H1 (cell line): ENCODE measurements at regions not wholly inside any gene's neighbourhood (a gene's known extent, or its start where the extent isn't known, plus 50 kb on each side); places are given as distances from the start of the nearest gene placed in this dataset.
A peak's percentile ranks its signal among the peaks of the same experiment; 100 is the strongest.

Source experiments
- CTCF ChIA-PET: fragments of 300-600 bp; sonication (Branson Sonifier 250); formaldehyde crosslinking; loops from one replicate; lab custom pipeline; 2021; ENCODE audit not compliant: partially characterized antibody; lab: Charles Lee
- POLR2A ChIA-PET: fragments of 300-600 bp; sonication (Branson Sonifier 250); formaldehyde crosslinking; loops from one replicate; lab custom pipeline; 2021; ENCODE audit warnings: inconsistent platforms; ENCODE audit not compliant: partially characterized antibody; lab: Charles Lee
- DNase-seq, 2 experiments: peaks; one replicate each; pipeline versions ENCODE4 v3.0.0 to v3.0.0-alpha.2; 2010 to 2022; ENCODE audit warnings: low spot score in 2 of 2, low read depth in 1 of 2, mixed read lengths in 1 of 2
- FAIRE-seq: peaks from 2 replicates; lab custom pipeline; 2011; peaks lifted over from hg19 to GRCh38; lab: Jason Lieb, UNC
- H2AFZ ChIP-seq: 2 replicates; pipeline ENCODE4 v1.8.1; 2012; ENCODE audit warnings: low read length, inconsistent platforms
- H2AK5ac ChIP-seq: 2 replicates; pipeline ENCODE4 v1.6.1; 2013; ENCODE audit warnings: low read depth, low read length
- H2BK120ac ChIP-seq: replicated peaks from 2 replicates; pipeline ENCODE3; 2013; ENCODE audit warnings: low read depth, low read length, inconsistent platforms
- H2BK12ac ChIP-seq: 2 replicates; pipeline ENCODE4 v1.6.1; 2013; ENCODE audit warnings: low read depth, low read length
- H2BK15ac ChIP-seq: 2 replicates; pipeline ENCODE4 v1.6.1; 2013; ENCODE audit warnings: low read length
- H2BK20ac ChIP-seq: 2 replicates; pipeline ENCODE4 v1.6.1; 2013; ENCODE audit warnings: low read length
- H2BK5ac ChIP-seq: 2 replicates; pipeline ENCODE4 v1.6.1; 2013; ENCODE audit warnings: low read depth, low read length
- H3K14ac ChIP-seq: 2 replicates; pipeline ENCODE4 v1.6.1; 2013; ENCODE audit warnings: inconsistent platforms; ENCODE audit not compliant: insufficient read length
- H3K18ac ChIP-seq: 2 replicates; pipeline ENCODE4 v1.6.1; 2013; ENCODE audit warnings: low read length; ENCODE audit errors: extremely low read depth
- H3K23ac ChIP-seq: 2 replicates; pipeline ENCODE4 v1.6.1; 2013; ENCODE audit warnings: inconsistent platforms; ENCODE audit not compliant: insufficient read length
- H3K23me2 ChIP-seq: 2 replicates; pipeline ENCODE4 v1.6.1; 2013; ENCODE audit warnings: low read depth, low read length
- H3K27ac ChIP-seq: 2 replicates; pipeline ENCODE4 v1.6.1; 2011; ENCODE audit warnings: low read depth, low read length, inconsistent platforms
- H3K27me3 ChIP-seq, 4 experiments: replicated peaks in 1 of 4; 1 replicate in 1 of 4; 2 replicates in 3 of 4; pipeline versions ENCODE4 v1.6.1 to v1.8.1; 2011 to 2013; ENCODE audit warnings: low read length in 3 of 4, mild to moderate bottlenecking in 3 of 4, inconsistent platforms in 2 of 4, mixed read lengths in 2 of 4, moderate library complexity in 1 of 4; ENCODE audit not compliant: control insufficient read depth in 3 of 4, insufficient read depth in 3 of 4; ENCODE audit errors: extremely low read depth in 1 of 4
- H3K36me3 ChIP-seq, 4 experiments: 2 replicates each; pipeline versions ENCODE4 v1.6.1 to v1.8.1; 2011 to 2013; ENCODE audit warnings: mild to moderate bottlenecking in 4 of 4, low read length in 3 of 4, moderate library complexity in 2 of 4, control low read depth in 1 of 4, inconsistent platforms in 1 of 4; ENCODE audit not compliant: insufficient read depth in 4 of 4, control insufficient read depth in 2 of 4
- H3K4ac ChIP-seq: replicated peaks from 2 replicates; pipeline ENCODE3; 2013; ENCODE audit warnings: low read length, low read depth, mixed read lengths, inconsistent platforms; ENCODE audit not compliant: insufficient read length
- H3K4me1 ChIP-seq, 4 experiments: replicated peaks in 1 of 4; 1 replicate in 1 of 4; 2 replicates in 3 of 4; pipeline versions ENCODE4 v1.6.1 to v1.8.1; 2011 to 2013; ENCODE audit warnings: low read length in 3 of 4, inconsistent platforms in 2 of 4, mixed read lengths in 1 of 4; ENCODE audit not compliant: insufficient read depth in 4 of 4, control insufficient read depth in 3 of 4
- H3K4me2 ChIP-seq, 2 experiments: 2 replicates each; pipeline versions ENCODE4 v1.6.1 to v1.8.1; 2011 to 2013; ENCODE audit warnings: low read depth in 2 of 2, low read length in 2 of 2, control low read depth in 1 of 2, inconsistent platforms in 1 of 2, mild to moderate bottlenecking in 1 of 2; ENCODE audit not compliant: insufficient read depth in 1 of 2
- H3K4me3 ChIP-seq, 4 experiments: fragments of 200-600, 300-600 bp in 1 of 4; sonication (generic), shearing (Covaris generic), sonication (Bioruptor Twin) in 1 of 4; 2 replicates each; pipeline versions ENCODE4 v1.5.1 to v1.8.1; 2011 to 2016; ENCODE audit warnings: low read length in 4 of 4, low read depth in 3 of 4, control low read depth in 2 of 4, inconsistent platforms in 2 of 4, mild to moderate bottlenecking in 2 of 4, mixed read lengths in 1 of 4, moderate library complexity in 1 of 4; ENCODE audit not compliant: insufficient read depth in 2 of 4; ENCODE audit errors: extremely low read depth in 1 of 4
- H3K56ac ChIP-seq: replicated peaks from 2 replicates; pipeline ENCODE3; 2013; ENCODE audit warnings: low read depth, mild to moderate bottlenecking, mixed read lengths, low read length, inconsistent platforms; ENCODE audit not compliant: insufficient read length
- H3K79me1 ChIP-seq: 2 replicates; pipeline ENCODE4 v1.6.1; 2013; ENCODE audit warnings: low read depth, low read length, control low read depth
- H3K79me2 ChIP-seq, 2 experiments: 2 replicates each; pipeline versions ENCODE4 v1.6.1 to v1.8.1; 2012 to 2013; ENCODE audit warnings: low read length in 2 of 2, mild to moderate bottlenecking in 2 of 2, inconsistent platforms in 1 of 2; ENCODE audit not compliant: insufficient read depth in 2 of 2, control insufficient read depth in 1 of 2
- H3K9ac ChIP-seq, 4 experiments: replicated peaks in 1 of 4; 1 replicate in 1 of 4; 2 replicates in 3 of 4; pipeline versions ENCODE4 v1.6.1 to v1.8.1; 2011 to 2013; ENCODE audit warnings: low read depth in 3 of 4, low read length in 3 of 4, control low read depth in 2 of 4, mild to moderate bottlenecking in 2 of 4, moderate library complexity in 2 of 4, inconsistent platforms in 1 of 4; ENCODE audit errors: extremely low read depth in 1 of 4
- H3K9me3 ChIP-seq, 2 experiments: 2 replicates each; pipeline versions ENCODE4 v1.6.1 to v1.8.1; 2012 to 2013; ENCODE audit warnings: mild to moderate bottlenecking in 2 of 2, moderate library complexity in 2 of 2, control low read depth in 1 of 2, inconsistent platforms in 1 of 2, low read depth in 1 of 2, low read length in 1 of 2, mixed read lengths in 1 of 2; ENCODE audit not compliant: insufficient read depth in 2 of 2
- H4K20me1 ChIP-seq, 2 experiments: replicated peaks in 1 of 2; 2 replicates each; pipeline versions ENCODE3 to v1.8.1; 2011 to 2013; ENCODE audit warnings: inconsistent platforms in 2 of 2, low read length in 2 of 2, mild to moderate bottlenecking in 1 of 2; ENCODE audit not compliant: insufficient read depth in 2 of 2, control insufficient read depth in 1 of 2
- H4K5ac ChIP-seq: 2 replicates; pipeline ENCODE4 v1.6.1; 2013; ENCODE audit warnings: low read length, low read depth, mixed read lengths, inconsistent platforms; ENCODE audit not compliant: insufficient read length
- H4K8ac ChIP-seq: 2 replicates; pipeline ENCODE4 v1.8.0; 2013; ENCODE audit warnings: mild to moderate bottlenecking, moderate library complexity, low read length, inconsistent platforms; ENCODE audit not compliant: insufficient read depth; ENCODE audit errors: extremely low read depth
- H4K91ac ChIP-seq: replicated peaks from 2 replicates; pipeline ENCODE3; 2013; ENCODE audit warnings: low read length, mixed read lengths, inconsistent platforms; ENCODE audit not compliant: insufficient read length
- BACH1 ChIP-seq: IDR thresholded peaks from 2 replicates; pipeline ENCODE4 v1.6.1; 2012; ENCODE audit warnings: low read length, improper control_type of control experiment
- CREB1 ChIP-seq: IDR thresholded peaks from 2 replicates; pipeline ENCODE4 v1.6.1; 2012; ENCODE audit warnings: inconsistent platforms
- MAFK ChIP-seq: IDR thresholded peaks from 2 replicates; pipeline ENCODE4 v1.6.1; 2012; ENCODE audit warnings: low read depth, mild to moderate bottlenecking, improper control_type of control experiment, low read length
- PHF8 ChIP-seq: fragments of 200-600 bp; sonication (generic); conservative IDR thresholded peaks from 2 replicates; pipeline ENCODE4 v1.7.1; 2012; ENCODE audit warnings: low read depth, mild to moderate bottlenecking, inconsistent platforms, low read length, moderate library complexity
- TEAD4 ChIP-seq: IDR thresholded peaks from 2 replicates; pipeline ENCODE4 v1.6.1; 2012; ENCODE audit warnings: low read depth, low read length, inconsistent platforms, mixed read lengths
- WGBS, 2 experiments: shearing (Covaris generic) in 1 of 2; methylation state at CpG; one replicate each; pipeline versions ENCODE4 v1.1.6 to v1.1.7; 2013 to 2015; ENCODE audit warnings: low lambda C conversion rate in 2 of 2, mixed read lengths in 2 of 2, inconsistent platforms in 1 of 2, low coverage in 1 of 2, missing lambda C conversion rate in 1 of 2; ENCODE audit not compliant: insufficient replicate concordance in 2 of 2, insufficient coverage in 1 of 2, insufficient read length in 1 of 2; ENCODE audit errors: extremely low coverage in 1 of 2, missing lambda C conversion rate in 1 of 2; 5-methylcytosine and 5-hydroxymethylcytosine counted together

DNA sequence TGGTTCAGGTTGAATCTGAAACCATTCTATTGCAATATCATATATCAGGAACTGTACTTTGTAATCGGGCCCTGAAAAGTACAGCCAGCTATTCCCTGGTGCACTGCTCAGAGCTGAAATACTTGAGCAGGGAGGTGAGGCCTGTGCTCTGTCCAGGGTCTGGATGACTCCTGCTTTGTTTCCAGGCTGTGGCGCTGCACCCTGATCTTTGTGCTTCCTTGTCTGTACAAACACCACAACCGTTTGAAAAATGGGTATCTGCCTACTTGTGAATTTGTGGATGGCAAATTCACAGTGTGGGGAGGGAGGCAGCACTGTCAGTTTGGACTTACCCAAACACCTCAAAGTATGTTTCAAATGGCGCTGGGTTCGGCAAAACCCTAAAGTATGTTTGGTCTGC, 155.4 kb upstream of the FAR2 start:
- no peak overlapping the region for H3K18ac ChIP-seq
- 78% methylated on average over 5 of the region's 5 CpGs; no CpG with 5 or more reads in 1 of the 2 experiments for WGBS, 2 experiments
- H4K5ac ChIP-seq = no peak overlapping the region
- no peak overlapping the region for H2BK120ac ChIP-seq
- H3K79me2 ChIP-seq = no peaks in the 10 kb centered on the region
- H4K8ac ChIP-seq = no peak overlapping the region
- peak overlapping the region; percentile 52; the same call in 1 of the 2 replicates for H2AFZ ChIP-seq
- H3K56ac ChIP-seq = no peak overlapping the region
- no peaks in the 10 kb centered on the region for H3K23me2 ChIP-seq
- no peak overlapping the region for H3K23ac ChIP-seq
- FAIRE-seq = no peak
- H3K27me3 ChIP-seq = no peaks in the 10 kb centered on the region
- no peaks in the 10 kb centered on the region for H3K79me1 ChIP-seq
- no peak overlapping the region for H2BK12ac ChIP-seq
- no peaks in the 10 kb centered on the region for H3K36me3 ChIP-seq
- POLR2A ChIA-PET = no interaction called here
- H3K4me2 ChIP-seq = no peak overlapping the region
- no peak overlapping the region for H3K9ac ChIP-seq
- no peaks in the 10 kb centered on the region for H4K20me1 ChIP-seq
- CTCF ChIA-PET = interaction anchor here (1.0 kb wide), 1 partner anchor 34 kb away, joined by 3 read pairs; no protein-coding TSS in a partner anchor
- no peaks in the 10 kb centered on the region for H3K4me1 ChIP-seq
- H3K9me3 ChIP-seq = no peaks in the 10 kb centered on the region
- DNase-seq = no peak
- no peak overlapping the region for H2BK5ac ChIP-seq
- H4K91ac ChIP-seq = no peak overlapping the region
- no peak overlapping the region for H2BK15ac ChIP-seq
- H2BK20ac ChIP-seq = no peak overlapping the region
- H3K27ac ChIP-seq = no peak overlapping the region
- H2AK5ac ChIP-seq = no peak overlapping the region
- no peak overlapping the region for H3K4me3 ChIP-seq
- H3K4ac ChIP-seq = no peak overlapping the region
- no peak overlapping the region for H3K14ac ChIP-seq
- no peak for TF ChIP-seq PHF8
- no peak for TF ChIP-seq BACH1
- no peak for TF ChIP-seq MAFK
- no peak for TF ChIP-seq TEAD4
- no peak for TF ChIP-seq CREB1
